Retinal pigment epithelial cell (primary cell): ENCODE measurements at regions not wholly inside any gene's neighbourhood (a gene's known extent, or its start where the extent isn't known, plus 50 kb on each side); places are given as distances from the start of the nearest gene placed in this dataset.
"Not testable (repeated sequence)": the region's sequence is repeated elsewhere in the genome, so short reads cannot be mapped to it uniquely, and the experiment has no call there.

ENCODE experiments used
- DNase-seq: peaks from one replicate; pipeline ENCODE4 v3.0.0-alpha.2; 2010; ENCODE audit warnings: low read depth
- H3K4me3 ChIP-seq: 2 replicates; pipeline ENCODE4 v1.5.1; 2011; ENCODE audit warnings: mild to moderate bottlenecking, low read length, control low read depth, moderate library complexity
- CTCF ChIP-seq: conservative IDR thresholded peaks from 2 replicates; pipeline ENCODE4 v1.5.1; 2011; ENCODE audit warnings: low read depth, low read length, control low read depth, inconsistent platforms

GRCh38 chr5:2091921-2092320 lies 209.2 kb upstream of the IRX4 start:
- H3K4me3 ChIP-seq: no peak overlapping the region
- no peak for TF ChIP-seq CTCF
- DNase-seq: no peak

DNA sequence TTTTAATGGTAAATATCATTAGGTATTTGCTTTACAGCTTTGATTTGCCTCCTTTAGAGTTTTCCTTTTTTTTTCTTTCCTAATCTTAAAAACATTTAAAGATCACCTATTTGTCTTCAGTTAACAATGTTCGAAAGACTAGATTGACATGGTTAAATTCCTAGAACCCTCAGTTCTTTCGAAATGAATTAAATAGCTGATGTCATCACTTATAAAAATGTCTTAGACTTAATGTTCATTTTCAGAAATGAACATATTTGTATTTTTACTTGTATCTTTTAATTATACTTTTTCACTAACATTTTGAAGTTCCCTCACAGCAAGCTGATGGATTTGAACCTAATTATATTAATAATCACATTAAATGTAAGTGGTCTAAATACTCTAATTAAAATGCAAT lies 205.3 kb upstream of the IRX4 start:
- DNase-seq: no peak
- no peak for TF ChIP-seq CTCF
- H3K4me3 ChIP-seq: no peak overlapping the region

GRCh38 chr5:2075365-2075764 lies 192.6 kb upstream of the IRX4 start:
- no peak for DNase-seq
- no peak for TF ChIP-seq CTCF

GRCh38 chr5:2071562-2071961 lies 188.8 kb upstream of the IRX4 start:
- DNase-seq: no peak
- no peak overlapping the region for H3K4me3 ChIP-seq
- no peak for TF ChIP-seq CTCF

More at GRCh38 chr5:2075365-2075764, 192.6 kb upstream of the IRX4 start:
- H3K4me3 ChIP-seq: no peak overlapping the region

DNA sequence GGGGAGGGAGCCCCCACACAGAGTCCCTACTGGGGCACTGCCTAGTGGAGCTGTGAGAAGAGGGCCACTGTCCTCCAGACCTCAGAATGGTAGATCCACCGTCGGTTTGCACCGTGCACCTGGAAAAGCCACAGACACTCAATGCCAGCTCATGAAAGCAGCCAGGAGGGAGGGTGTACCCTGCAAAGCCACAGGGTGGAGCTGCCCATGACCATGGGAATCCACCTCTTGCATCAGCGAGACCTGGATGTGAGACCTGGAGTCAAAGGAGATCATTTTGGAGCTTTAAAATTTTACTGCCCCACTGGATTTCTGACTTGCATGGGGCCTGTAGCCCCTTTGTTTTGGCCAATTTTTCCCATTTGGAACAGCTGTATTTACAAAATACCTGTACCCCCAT lies 188.1 kb upstream of the IRX4 start:
- not testable (repeated sequence) for DNase-seq, H3K4me3 ChIP-seq

DNA sequence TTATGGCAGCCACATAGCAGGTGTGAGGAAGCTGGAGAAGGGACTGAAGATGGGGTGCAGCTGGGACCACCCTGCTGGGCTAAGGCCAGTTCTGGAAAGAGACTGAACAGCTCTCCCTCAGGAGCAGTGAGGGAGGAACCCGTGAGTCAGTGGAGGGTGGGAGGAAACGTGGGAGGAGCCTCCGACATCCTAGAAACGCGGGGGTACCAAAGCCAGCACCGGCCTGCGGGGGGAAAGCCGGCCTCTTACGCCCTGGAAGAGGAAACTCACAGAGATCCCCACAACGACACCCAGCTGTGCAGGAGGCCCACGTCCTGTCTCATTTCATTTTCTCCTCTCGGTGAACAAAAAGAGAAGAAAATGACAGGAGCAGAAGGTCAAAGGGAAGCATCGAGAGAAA lies 185.8 kb upstream of the IRX4 start:
- no peak for DNase-seq
- no peak overlapping the region for H3K4me3 ChIP-seq
- TF ChIP-seq CTCF: no peak

DNA sequence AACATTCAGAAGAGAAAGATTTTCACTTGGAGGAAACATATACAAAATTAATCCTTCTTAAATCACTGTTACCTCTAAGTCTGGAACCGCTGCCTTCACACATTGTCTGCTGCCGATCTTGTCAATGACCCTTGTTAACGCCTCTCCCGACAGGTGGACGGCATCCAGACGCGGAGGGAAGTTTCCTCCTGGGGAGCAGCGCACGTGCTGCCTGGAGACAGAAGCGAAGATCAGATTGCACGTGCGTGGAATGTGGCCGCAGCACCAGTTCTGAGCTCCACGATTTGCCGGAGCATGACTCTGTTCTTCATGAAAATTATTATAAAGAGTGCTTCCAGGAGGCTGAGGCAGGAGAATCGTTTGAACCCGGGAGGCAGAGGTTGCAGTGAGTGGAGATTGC lies 183.6 kb upstream of the IRX4 start:
- DNase-seq: no peak
- no peak for TF ChIP-seq CTCF
- H3K4me3 ChIP-seq: no peak overlapping the region

GRCh38 chr5:2063380-2063779 lies 180.7 kb upstream of the IRX4 start:
- not testable (repeated sequence) for DNase-seq, H3K4me3 ChIP-seq

DNA sequence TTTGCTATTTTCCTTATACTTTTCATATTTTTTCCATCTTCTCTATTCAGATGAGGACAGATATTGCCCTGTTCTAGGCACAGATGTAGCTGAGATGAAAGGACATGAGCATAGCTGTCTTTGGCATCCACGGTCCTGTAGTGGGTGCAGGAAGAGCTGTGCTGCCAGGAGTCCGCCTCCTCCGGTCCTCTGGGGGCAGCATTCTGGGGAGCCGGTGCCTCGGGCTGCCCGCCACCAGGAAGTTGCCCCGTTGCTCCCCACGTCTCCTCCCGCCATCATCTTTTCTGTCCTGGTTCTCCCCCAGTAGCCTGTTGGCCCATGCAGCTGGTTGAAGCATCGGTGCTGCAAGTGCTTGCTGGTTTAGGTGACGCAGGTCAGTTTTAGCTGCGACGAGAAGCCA lies 170.0 kb upstream of the IRX4 start:
- no peak overlapping the region for H3K4me3 ChIP-seq
- DNase-seq: no peak
- TF ChIP-seq CTCF: no peak
